GM21825 (cell line): ENCODE measurements at regions not wholly inside any gene's neighbourhood (a gene's known extent, or its start where the extent isn't known, plus 50 kb on each side); places are given as distances from the start of the nearest gene placed in this dataset.

ENCODE experiments used
- ATAC-seq: cut with Tn5 transposase; IDR thresholded peaks from one replicate; pipeline ENCODE4 v1.9.1; 2021; ENCODE audit warnings: mild to moderate bottlenecking, moderate library complexity; ENCODE audit not compliant: unreplicated experiment

DNA sequence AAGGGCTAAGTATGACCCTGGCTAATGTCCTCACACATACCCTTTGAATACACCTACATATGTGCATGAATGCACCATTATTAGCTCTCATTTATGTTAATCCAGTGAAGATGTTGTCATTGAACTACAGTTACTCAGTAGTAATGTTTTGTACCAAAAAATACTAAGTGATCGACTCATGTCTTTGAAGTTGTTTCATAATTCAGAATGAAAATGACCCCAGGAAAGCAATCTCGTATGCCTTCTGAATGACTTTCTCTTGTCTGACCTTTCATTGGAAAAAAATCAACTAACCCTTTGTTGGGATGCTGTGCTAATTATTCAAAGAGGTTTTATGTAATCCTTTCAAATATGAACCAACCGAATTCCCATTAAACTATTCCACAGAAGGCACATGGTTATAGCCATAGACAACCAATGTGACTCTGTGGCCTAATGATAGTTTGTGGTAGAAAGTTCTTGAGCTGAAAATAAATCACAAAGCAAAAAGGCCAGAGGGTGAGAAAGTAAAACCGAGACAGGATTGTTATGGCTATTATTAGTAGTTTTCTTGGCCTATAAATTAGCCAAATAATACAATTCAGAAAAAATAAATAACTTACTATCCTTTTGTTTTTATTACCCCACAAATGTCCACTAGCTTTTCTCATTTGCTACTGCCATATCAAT, 86.8 kb upstream of the STARD13 start:
- no peak for ATAC-seq

GRCh38 chr13:33373624-33374023, 88.1 kb upstream of the STARD13 start:
- ATAC-seq = no peak

GRCh38 chr13:33375421-33375820, 89.9 kb upstream of the STARD13 start:
- ATAC-seq = no peak

DNA sequence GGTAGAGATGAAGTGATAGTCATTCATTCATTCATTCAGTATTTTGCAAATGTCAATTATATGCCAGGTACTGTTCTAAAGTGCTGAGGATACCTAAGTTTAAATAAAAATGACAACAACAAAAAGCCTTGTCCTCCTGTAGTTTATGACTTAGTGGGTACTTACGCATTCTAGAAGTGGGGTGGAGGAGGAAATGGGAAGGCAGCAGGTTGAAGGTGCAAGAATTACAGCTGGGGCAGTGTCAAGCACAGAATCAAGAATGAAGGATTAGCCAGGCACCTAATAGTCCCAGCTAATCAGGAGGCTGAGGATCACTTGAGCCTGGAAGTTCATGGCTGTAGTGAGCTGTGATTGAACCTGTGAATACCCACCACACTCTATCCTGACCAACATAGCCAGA, 90.7 kb upstream of the STARD13 start:
- no peak for ATAC-seq

DNA sequence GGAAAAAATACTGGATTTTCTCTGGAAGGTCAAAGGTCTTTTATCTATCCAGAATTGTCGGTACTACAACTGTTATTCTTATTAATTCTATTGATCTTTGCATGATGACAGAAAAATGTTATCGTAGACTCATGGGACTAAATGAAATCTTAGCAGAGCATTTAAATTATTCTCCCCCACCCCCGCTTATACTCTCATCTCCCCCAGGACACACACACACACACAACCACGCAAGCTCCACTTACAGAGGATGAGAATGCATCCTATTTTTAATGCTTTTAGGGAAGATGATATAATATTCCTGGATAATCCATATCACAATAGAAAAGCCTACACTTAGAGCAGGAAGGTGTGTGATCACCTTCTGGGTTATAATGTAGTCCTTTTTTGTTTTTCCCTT, 91.9 kb upstream of the STARD13 start:
- no peak for ATAC-seq

- ATAC-seq = no peak
Measured at GRCh38 chr13:33377825-33378224, 92.3 kb upstream of the STARD13 start.

DNA sequence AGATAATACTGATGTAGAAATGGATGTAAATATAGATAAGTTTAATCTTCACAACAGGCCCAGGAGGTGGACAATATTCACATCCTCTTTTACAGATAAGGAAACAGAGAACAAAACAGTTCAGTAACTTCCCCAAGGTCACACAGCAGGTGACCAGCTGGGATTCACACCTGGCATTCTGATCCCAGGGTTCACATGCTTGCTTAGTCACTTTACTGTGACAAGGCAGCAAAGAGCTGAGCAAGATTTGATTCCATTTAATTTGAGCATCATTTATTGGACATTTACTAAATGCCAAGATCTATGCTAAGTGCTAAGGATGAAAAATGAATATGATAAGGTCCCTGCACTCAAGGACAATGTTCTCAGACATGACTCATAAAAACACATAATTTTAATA, 94.1 kb upstream of the STARD13 start:
- no peak for ATAC-seq

DNA sequence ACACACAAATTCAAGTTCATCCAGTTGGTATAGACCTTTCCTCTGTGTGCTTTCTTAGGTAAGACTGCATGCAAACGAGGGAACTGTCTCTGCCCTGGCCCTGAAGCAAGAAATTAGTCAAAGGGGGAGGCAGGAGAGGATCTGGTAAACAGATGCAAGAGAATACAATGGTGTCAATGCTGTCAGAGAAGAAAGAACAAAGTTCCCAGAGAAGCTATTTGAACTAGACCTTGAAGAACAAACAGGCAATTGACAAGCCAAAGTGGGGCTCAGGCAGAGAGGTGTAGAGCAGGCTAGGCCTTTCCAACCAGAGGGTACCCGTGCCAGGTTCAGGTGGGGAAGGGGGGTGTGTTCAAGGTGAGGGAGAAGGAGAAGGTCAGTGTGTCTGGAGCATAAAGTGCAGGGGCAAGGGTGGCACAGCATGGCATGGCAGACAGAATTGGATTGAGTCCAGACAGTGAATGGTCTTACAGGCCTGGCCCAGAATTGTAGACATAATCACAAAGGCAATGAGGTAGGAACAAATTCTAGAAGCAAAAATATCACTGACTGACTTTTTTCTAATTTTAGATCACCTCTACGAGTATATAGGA, 95.0 kb upstream of the STARD13 start:
- no peak for ATAC-seq

DNA sequence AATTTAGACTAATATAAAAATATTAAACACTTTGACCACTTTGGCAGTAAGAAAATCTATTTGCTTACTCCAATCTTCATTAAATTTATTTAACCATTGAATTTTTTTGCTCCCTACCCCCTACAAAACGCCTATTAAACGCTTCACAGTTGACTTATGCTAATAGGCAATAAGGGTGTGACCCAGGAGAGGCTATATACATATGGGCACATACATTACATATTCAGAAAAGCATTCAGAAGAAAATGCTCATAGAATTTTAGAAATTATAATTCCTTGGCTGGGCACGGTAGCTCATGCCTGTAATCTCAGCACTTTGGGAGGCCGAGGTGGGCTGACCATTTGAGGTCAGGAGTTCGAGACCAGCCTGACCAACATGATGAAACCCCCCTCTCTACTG, 95.6 kb upstream of the STARD13 start:
- no peak for ATAC-seq

DNA sequence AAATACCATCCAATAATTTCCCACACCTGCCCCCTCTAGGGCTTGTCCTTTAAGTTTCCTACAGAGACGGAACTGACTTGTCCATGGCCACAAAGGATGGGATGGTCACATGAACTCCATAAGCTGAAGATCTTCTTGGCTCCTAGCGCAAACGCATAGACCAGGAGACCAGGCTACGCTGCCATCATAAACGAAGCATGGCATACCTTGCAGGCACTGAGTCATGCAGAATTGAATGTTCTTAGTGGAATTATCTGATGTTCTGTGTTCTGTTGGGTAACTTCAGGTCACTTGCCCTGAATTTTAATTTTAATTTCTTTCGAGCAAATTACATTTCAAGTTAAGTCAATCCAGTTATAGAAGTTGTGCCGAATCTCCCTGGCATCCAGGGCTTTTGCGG, 96.4 kb upstream of the STARD13 start:
- no peak for ATAC-seq

- no peak for ATAC-seq
Measured at GRCh38 chr13:33383724-33384577, 98.4 kb upstream of the STARD13 start.

DNA sequence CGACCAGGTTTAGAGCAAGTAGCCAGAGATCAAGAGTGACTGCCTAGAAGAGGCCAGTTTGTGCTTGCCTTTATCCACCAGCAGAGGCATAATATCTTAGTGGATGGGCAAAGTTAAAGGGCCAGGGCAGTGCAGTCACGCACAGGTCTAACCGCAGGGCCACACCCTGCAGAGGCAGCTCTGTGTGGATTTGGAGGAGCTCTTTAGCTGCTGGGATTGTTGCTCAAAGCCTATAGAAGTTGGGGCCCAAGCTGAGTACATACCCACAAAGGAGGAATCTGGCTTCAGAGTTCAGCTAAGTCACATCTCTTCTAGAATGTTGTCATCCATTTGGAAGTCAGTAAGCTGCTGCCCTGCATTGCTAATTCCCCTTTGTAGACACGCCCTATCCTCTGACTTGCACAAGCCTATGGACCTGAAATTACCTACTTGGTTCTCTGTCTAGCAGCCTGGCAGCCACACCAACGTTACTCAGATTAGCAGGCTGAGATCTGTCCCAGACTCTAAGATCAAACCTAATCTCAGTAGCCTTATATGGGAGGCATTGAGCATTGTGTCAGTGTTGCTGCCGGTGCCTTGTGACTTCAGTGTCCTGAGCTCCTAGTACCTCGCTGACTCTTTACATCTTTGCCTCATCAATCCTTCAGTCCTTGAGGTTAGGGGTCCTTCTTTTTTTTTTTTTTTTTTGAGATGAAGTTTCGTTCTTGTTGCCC, 102.9 kb upstream of the STARD13 start:
- ATAC-seq = no peak

DNA sequence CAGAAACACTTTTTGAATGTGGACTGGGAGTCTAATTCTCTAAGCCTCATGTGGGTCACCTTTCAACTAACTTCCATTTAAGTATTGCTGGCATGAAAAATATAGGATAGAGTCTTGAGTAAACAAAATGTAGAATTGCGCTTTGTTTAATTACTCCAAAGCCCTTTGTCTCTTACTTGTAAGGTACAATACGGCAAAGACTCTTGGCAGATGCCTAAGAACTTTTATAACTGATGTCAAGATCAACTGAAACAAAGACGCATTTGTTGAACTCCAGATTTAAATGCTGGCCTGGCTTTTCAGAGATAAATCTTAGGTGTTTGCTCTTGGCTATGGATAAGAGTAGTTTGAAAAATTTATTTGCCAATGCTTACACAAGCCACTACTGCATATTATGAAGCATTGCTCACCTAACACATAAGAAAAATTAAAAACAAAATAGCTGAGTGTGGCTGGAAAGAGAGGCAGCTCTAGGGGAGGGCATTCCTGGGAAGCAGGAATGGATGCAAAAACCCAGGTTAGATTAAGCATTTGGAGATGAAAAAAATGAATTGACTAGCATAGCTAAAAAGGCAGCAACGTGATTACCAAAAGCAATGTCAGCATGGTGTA, 107.3 kb upstream of the STARD13 start:
- no peak for ATAC-seq

DNA sequence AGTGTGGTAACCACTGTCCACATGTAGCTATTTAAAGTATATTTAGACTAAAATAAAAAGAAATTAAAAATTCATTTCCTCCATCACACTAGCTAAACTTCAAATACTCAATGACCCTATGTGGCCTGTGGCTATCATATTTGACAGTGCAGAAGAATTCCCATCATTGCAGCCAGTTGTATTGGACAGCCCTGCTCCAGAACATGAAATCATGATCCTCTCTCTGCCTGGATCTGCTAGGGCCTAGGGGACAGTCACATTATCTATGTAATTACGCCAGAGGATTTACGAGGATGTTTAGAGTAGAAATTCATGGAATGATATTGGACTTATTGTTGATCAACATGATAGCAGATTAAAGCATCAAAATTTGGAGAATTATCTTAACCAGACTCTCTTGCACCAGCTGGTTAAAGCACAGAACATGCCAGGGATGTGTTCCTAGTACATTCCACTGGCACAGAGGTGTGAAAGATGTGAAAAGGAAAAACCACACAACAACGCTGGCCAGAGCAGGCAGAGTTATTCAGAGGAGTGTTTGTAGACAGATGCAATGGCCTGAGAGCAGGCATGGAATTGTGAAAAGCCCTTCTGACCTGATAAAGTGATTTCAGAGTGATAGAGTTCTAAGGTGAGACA, 108.9 kb upstream of the STARD13 start:
- no peak for ATAC-seq

DNA sequence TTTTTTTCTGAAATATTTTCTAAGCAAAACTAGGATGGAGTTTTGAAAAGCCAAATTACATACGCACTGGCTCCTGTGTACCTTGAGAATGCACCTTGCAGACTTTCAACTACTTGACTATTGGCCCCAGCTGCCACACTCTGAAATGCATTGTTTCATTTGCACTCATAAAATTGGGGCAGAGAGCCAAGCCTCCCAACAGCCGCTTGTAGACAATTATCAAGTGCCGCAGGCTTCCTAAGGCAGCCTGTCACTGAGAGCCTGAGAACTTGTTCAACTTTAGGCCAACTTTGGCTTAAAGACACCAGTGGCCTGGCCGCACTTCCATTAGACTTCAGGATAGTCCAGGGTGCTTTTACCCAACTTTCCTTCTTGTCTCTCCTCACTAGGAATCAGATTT, 115.7 kb upstream of the STARD13 start:
- no peak for ATAC-seq

GRCh38 chr13:33402975-33403374, 117.4 kb upstream of the STARD13 start:
- no peak for ATAC-seq

DNA sequence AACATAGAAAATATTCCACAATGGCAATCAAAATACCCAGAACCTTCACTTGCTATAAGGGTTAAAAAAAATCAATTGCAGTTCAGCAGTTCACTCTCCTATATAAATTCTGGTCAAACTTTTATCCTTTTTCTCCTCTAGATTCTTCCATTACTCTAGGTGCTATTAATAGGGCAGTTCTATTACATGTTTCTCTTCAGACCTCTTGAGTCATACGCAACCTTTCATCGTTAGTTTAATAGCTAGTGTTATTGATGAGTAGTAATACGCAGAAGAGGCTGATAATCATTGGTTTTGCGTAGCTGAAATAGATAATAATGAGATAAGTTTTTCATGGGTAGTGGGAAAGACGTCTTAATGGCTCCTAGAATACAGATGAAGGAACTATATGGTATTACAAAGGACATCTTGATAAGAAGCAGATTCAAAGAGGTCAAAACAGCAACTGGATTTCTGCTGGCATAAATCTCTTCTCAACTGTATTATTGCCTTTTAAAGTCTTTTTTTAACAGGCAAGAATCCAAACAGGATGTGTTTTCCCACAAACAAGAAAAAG, 118.3 kb upstream of the STARD13 start:
- no peak for ATAC-seq

DNA sequence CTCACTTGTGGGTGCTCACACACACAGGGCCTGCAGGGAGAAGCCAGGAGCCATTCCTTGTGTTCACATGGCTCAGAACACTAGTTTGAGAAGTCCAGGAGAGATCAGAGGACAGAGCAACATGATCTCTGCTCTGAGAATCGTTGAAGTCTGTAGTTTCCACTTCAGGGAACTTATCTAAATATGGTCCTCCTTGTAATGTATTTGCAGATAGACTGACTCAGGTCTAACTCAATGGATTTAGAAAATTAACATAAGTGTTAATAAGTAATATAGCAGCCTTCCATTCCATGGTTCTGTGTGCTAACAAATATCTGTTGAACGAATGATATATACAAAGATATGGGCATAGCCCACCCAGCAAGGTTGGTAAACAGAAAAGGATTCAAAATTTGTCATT, 119.8 kb upstream of the STARD13 start:
- ATAC-seq = no peak

- no peak for ATAC-seq
Measured at GRCh38 chr13:33409673-33410510, 124.3 kb upstream of the STARD13 start.
